Esophagus muscularis mucosa (tissue), 3 donors: ENCODE measurements at regions not wholly inside any gene's neighbourhood (a gene's known extent, or its start where the extent isn't known, plus 50 kb on each side); places are given as distances from the start of the nearest gene placed in this dataset.

Experiments
- CTCF ChIP-seq, 3 experiments: fragments of 200-600 bp in 2 of 3; fragments of 450-650 bp in 1 of 3; sonication (generic) in 2 of 3; IDR thresholded peaks; one replicate each; pipeline ENCODE4 v1.5.1; 2017 to 2019; ENCODE audit warnings: antibody characterized with exemption in 3 of 3, mild to moderate bottlenecking in 2 of 3, moderate library complexity in 1 of 3
- POLR2AphosphoS5 ChIP-seq, 2 donors: sonication (generic); formaldehyde crosslinking; IDR thresholded peaks; one replicate each; pipeline ENCODE4 v1.6.1; 2017; ENCODE audit warnings: antibody characterized with exemption in 2 of 2

GRCh38 chrX:39946822-39947221 is 150.9 kb downstream of the BCOR start:
- TF ChIP-seq CTCF (IDR thresholded peaks at IDR 0.05) = no peak
- no peak for TF ChIP-seq POLR2AphosphoS5 (IDR thresholded peaks at IDR 0.05)
